ENCODE measurements at regions not wholly inside any gene's neighbourhood (a gene's known extent, or its start where the extent isn't known, plus 50 kb on each side); places are given as distances from the start of the nearest gene placed in this dataset.

DNA sequence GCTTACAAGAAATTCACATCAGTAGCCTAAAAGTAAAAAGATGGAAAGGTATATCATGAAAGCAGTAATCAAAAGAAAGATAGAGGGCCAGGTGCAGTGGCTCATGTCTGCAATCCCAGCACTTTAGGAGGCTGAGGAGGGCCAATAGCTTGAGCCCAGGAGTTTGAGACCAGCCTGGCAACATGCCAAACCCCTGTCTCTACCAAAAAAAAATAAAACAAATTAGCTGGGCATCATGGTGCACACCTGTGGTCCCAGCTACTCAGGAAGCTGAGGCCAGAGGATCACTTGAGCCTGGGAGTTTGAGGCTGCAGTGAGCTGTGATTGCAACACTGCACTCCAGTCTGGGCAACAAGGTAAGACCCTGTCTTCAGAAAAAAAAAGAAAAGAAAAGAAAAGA is 55.5 kb downstream of the GSPT2 start:
- H3K9me3 Mint-ChIP-seq = peaks cover 28% of the 10 kb centered on the region
- H3K27me3 Mint-ChIP-seq (ENCODE audit: low read depth, poor library complexity) = peaks cover 31% of the 10 kb centered on the region
- H3K4me1 Mint-ChIP-seq = no peaks in the 10 kb centered on the region
- no peak for DNase-seq
- H3K27ac Mint-ChIP-seq = no peak overlapping the region
- H3K36me3 Mint-ChIP-seq (ENCODE audit: low read depth) = no peaks in the 10 kb centered on the region
- TF ChIP-seq, protein P1, sequence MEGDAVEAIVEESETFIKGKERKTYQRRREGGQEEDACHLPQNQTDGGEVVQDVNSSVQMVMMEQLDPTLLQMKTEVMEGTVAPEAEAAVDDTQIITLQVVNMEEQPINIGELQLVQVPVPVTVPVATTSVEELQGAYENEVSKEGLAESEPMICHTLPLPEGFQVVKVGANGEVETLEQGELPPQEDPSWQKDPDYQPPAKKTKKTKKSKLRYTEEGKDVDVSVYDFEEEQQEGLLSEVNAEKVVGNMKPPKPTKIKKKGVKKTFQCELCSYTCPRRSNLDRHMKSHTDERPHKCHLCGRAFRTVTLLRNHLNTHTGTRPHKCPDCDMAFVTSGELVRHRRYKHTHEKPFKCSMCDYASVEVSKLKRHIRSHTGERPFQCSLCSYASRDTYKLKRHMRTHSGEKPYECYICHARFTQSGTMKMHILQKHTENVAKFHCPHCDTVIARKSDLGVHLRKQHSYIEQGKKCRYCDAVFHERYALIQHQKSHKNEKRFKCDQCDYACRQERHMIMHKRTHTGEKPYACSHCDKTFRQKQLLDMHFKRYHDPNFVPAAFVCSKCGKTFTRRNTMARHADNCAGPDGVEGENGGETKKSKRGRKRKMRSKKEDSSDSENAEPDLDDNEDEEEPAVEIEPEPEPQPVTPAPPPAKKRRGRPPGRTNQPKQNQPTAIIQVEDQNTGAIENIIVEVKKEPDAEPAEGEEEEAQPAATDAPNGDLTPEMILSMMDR (IDR thresholded peaks at IDR 0.05) = no peak
- H3K4me3 Mint-ChIP-seq = no peak overlapping the region

DNA sequence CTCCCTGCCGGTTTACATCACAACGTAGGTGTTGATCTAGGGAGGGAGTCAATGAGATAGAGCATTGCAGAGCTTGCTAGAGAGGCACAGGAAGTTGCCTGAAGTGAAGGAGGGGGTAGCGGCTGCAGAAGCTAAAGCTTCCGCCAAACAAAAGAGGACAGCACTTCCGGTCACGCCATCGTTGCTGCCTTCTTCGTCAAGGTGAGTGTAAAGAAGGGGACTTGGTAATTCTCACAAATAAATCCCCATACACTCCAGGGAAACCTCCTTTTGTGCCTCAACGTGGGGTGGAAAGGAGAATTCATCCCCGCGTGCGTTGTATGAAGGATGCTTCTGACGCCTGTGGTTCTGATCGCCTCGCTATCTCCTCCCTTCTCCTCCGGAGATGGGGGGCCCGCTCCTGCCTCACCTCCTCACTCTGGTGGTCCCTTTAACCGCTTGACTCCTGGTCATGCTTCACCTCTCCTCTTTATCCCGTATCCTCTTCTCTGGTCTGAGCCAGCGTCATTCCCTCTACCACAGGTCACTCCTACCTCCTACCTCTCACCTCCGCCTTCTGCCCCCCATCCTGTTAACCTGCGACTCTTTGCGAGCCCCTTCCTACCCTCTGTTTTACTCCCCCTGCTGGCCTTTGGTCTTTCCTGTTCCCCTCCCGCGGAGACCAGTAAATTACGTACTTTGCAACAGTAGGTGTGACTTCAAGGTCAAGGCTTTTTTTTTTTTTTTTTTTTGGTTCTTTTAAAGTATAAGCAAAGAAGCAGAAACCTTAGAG is 59.9 kb downstream of the GSPT2 start:
- peak overlapping the region; percentile 99 for H3K4me3 Mint-ChIP-seq
- peak overlapping the region; percentile 98 for H3K27ac Mint-ChIP-seq
- H3K9me3 Mint-ChIP-seq = peaks cover 49% of the 10 kb centered on the region
- peak; percentile 33 for DNase-seq
- peaks cover 24% of the 10 kb centered on the region for H3K27me3 Mint-ChIP-seq (ENCODE audit: low read depth, poor library complexity)
- no peaks in the 10 kb centered on the region for H3K4me1 Mint-ChIP-seq
- H3K36me3 Mint-ChIP-seq (ENCODE audit: low read depth) = peaks cover 35% of the 10 kb centered on the region
- TF ChIP-seq, protein P1 (IDR thresholded peaks at IDR 0.05) = no peak

DNA sequence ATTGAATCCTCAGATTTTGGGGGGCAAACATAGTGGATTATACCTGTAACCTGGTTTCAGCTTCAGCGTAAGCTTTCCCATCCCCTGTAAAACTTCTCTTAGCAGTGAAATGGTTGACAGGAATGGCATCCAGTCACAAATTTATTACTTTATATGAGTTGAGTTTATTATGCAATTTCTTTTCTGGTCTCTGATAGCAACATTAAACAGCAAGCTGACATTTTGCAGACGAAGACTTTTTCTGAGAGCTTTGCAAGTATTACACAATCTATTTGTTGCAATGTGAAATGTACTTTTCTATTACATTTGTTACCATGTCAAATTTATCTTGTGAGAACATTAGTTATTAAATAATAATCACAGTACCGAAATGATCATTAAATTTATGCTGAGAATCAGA is 60.6 kb downstream of the GSPT2 start:
- Mint-ChIP-seq H3K27ac (no peak overlapping the region), H3K4me1 (no peaks in the 10 kb centered on the region), H3K4me3 (peak overlapping the region; percentile 99), H3K36me3 (ENCODE audit: low read depth) (peaks cover 42% of the 10 kb centered on the region), H3K27me3 (ENCODE audit: low read depth, poor library complexity) (peaks cover 20% of the 10 kb centered on the region), H3K9me3 (peaks cover 55% of the 10 kb centered on the region)
- no peak for DNase-seq
- TF ChIP-seq, protein P1 (IDR thresholded peaks at IDR 0.05) = no peak

DNA sequence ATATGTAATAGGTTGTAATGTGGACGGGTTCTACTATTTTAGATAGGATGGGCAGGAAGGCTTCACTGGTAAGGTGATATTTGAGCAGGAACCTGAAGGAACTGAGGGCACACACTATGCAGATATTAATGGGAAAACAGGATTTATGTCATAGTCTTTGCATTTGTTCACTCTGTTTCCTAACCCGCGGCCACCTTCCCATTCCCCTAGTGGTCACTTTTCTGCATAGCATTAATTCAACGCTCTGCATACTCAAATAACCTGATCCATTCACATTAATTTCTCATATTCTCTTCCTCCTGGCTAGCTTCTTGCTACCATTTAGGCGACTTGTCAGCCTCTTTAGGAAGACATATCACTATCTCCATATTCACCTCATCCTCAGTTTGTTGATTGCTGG is 61.5 kb downstream of the GSPT2 start:
- Mint-ChIP-seq H3K36me3 (ENCODE audit: low read depth) (peaks cover 48% of the 10 kb centered on the region), H3K4me3 (peak overlapping the region; percentile 33), H3K27me3 (ENCODE audit: low read depth, poor library complexity) (peaks cover 18% of the 10 kb centered on the region), H3K4me1 (no peaks in the 10 kb centered on the region), H3K9me3 (peaks cover 61% of the 10 kb centered on the region), H3K27ac (no peak overlapping the region)
- no peak for DNase-seq
- TF ChIP-seq, protein P1 (IDR thresholded peaks at IDR 0.05) = no peak

DNA sequence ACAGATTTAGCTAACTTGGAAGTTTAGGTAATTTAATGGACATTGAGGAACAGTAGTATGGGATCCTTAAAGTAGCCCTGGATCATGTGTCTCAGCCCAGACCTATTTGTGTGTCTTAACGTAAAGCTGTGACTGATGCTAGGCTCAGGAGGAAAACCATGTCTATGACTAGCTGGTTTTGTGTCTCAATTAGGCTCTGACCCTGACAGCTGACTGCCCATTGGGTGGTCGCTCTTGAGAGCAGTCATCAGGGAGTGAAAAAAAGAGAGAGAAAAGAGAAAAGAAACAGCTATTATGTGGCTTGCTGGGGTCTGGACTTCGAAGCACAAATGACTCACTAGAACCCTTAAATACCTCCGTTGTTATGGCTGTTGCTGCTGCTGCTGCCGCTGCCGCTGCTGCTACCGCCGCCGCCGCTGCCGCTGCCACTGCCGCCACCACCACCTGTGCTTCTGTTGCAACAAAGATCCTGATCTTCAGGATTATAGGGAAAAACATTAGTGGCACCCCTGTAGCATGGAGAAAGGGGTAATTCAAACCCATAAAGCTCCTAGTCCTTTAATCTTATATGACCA is 70.7 kb downstream of the GSPT2 start:
- Mint-ChIP-seq H3K4me3 (no peak overlapping the region), H3K27ac (no peak overlapping the region), H3K27me3 (ENCODE audit: low read depth, poor library complexity) (no peaks in the 10 kb centered on the region), H3K4me1 (no peaks in the 10 kb centered on the region), H3K9me3 (peaks cover 56% of the 10 kb centered on the region), H3K36me3 (ENCODE audit: low read depth) (peaks cover 78% of the 10 kb centered on the region)
- no peak for DNase-seq
- TF ChIP-seq, protein P1 (IDR thresholded peaks at IDR 0.05) = no peak

DNA sequence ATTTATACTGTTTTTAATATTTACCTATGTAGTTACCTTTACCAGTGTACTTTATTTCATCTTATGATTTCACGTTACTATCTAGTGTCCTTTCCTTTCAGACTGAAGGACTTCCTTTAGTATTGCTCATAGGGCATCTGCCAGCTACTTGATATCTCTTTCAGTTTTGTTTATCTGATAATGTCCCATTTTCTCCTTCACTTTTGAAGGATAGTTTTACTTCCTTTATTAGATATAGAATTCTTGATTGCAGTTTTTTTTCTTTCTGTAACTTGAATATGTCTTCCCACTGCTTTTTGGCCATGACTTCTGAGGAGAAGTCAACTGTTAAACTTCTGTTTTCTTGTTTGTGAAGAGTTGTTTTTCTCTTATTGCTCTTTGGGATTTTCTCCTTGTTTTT is 69.4 kb upstream of the MAGED1 start:
- peaks cover 40% of the 10 kb centered on the region for H3K36me3 Mint-ChIP-seq (ENCODE audit: low read depth)
- peaks cover 7% of the 10 kb centered on the region for H3K4me1 Mint-ChIP-seq
- no peaks in the 10 kb centered on the region for H3K27me3 Mint-ChIP-seq (ENCODE audit: low read depth, poor library complexity)
- TF ChIP-seq, protein P1 (IDR thresholded peaks at IDR 0.05) = no peak
- H3K4me3 Mint-ChIP-seq = no peak overlapping the region
- H3K27ac Mint-ChIP-seq = no peak overlapping the region
- peaks cover 45% of the 10 kb centered on the region for H3K9me3 Mint-ChIP-seq
- DNase-seq = no peak
